Activated CD8-positive, alpha-beta T cell treated with anti-CD3 and anti-CD28 coated beads for 36 hours (primary cell): ENCODE measurements at regions not wholly inside any gene's neighbourhood (a gene's known extent, or its start where the extent isn't known, plus 50 kb on each side); places are given as distances from the start of the nearest gene placed in this dataset.
"Not testable (repeated sequence)": the region's sequence is repeated elsewhere in the genome, so short reads cannot be mapped to it uniquely, and the experiment has no call there.

Experiments
- ATAC-seq: fragments of 200-7000 bp; cut with Tn5 transposase; one replicate; pipeline ENCODE4 v1.10.0; 2021; ENCODE audit warnings: mild to moderate bottlenecking, moderate library complexity
- CTCF ChIA-PET: fragments of 350-600 bp; sonication (Branson Sonifier 250); formaldehyde crosslinking; loops from one replicate; lab custom pipeline; 2021; ENCODE audit warnings: antibody characterized with exemption; lab: Charles Lee
- POLR2A ChIA-PET: fragments of 350-600 bp; sonication (Branson Sonifier 250); formaldehyde crosslinking; loops from one replicate; lab custom pipeline; 2021; ENCODE audit warnings: antibody characterized with exemption; lab: Charles Lee
- DNase-seq: peaks from one replicate; pipeline ENCODE4 v3.0.0-alpha.2; 2020
- H3K27ac Mint-ChIP-seq: one replicate; pipeline ENCODE4 v1.8.0; 2021; ENCODE audit warnings: mild to moderate bottlenecking, mixed read lengths
- H3K27me3 Mint-ChIP-seq: one replicate; pipeline ENCODE4 v1.8.0; 2021; ENCODE audit warnings: mixed read lengths
- H3K36me3 Mint-ChIP-seq: one replicate; pipeline ENCODE4 v1.8.0; 2021; ENCODE audit warnings: low read depth, mixed read lengths
- H3K4me1 Mint-ChIP-seq: one replicate; pipeline ENCODE4 v1.8.0; 2021; ENCODE audit warnings: low read depth, mixed read lengths
- H3K4me3 Mint-ChIP-seq: one replicate; pipeline ENCODE4 v1.8.0; 2021; ENCODE audit warnings: mild to moderate bottlenecking, moderate library complexity, mixed read lengths
- H3K9me3 Mint-ChIP-seq: one replicate; pipeline ENCODE4 v1.8.0; 2021; ENCODE audit warnings: mixed read lengths
- intact Hi-C: fragments of 100-400 bp; cut with micrococcal nuclease; formaldehyde crosslinking; loops from one replicate; pipeline ENCODE4 v1.10.0; 2022
- TF ChIP-seq, protein P1 (sequence below): fragments of 200-600 bp; IDR thresholded peaks from one replicate; pipeline ENCODE4 v1.8.0; 2022; ENCODE audit warnings: antibody characterized with exemption, mild to moderate bottlenecking

- ChIA-PET POLR2A (no interaction called here), CTCF (no interaction called here)
- DNase-seq: no peak
- Mint-ChIP-seq H3K4me1 (no peaks in the 10 kb centered on the region), H3K27me3 (no peaks in the 10 kb centered on the region), H3K36me3 (no peaks in the 10 kb centered on the region), H3K9me3 (peaks cover 5% of the 10 kb centered on the region), H3K4me3 (no peak overlapping the region), H3K27ac (no peak overlapping the region)
- TF ChIP-seq, protein P1, sequence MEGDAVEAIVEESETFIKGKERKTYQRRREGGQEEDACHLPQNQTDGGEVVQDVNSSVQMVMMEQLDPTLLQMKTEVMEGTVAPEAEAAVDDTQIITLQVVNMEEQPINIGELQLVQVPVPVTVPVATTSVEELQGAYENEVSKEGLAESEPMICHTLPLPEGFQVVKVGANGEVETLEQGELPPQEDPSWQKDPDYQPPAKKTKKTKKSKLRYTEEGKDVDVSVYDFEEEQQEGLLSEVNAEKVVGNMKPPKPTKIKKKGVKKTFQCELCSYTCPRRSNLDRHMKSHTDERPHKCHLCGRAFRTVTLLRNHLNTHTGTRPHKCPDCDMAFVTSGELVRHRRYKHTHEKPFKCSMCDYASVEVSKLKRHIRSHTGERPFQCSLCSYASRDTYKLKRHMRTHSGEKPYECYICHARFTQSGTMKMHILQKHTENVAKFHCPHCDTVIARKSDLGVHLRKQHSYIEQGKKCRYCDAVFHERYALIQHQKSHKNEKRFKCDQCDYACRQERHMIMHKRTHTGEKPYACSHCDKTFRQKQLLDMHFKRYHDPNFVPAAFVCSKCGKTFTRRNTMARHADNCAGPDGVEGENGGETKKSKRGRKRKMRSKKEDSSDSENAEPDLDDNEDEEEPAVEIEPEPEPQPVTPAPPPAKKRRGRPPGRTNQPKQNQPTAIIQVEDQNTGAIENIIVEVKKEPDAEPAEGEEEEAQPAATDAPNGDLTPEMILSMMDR: no peak
- no peak for ATAC-seq
- intact Hi-C loops: no loop called here
Observed at GRCh38 chr4:32697281-32697814, 1977.2 kb downstream of the PCDH7 start.

DNA sequence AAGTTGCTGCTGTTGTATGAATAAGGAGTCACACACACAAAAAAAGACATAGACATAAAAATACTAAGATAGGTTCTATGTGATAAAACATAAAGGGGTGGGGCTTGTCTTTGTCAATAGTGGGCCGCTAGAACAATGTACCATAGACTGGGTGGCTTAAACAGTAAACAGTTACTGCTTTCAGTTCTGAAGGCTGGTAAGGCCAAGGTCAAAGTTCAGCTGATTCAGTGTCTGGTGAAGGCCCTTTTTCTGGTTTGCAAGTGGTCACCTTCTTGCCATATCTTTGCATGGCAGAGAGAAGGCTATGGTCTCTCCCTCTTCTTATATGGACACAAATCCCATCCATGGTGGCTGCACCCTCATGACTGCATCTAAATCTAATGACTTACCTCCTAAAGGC lies 1980.7 kb downstream of the PCDH7 start:
- Mint-ChIP-seq H3K27me3 (no peaks in the 10 kb centered on the region), H3K4me3 (no peak overlapping the region), H3K4me1 (no peaks in the 10 kb centered on the region), H3K27ac (no peak overlapping the region), H3K9me3 (no peaks in the 10 kb centered on the region), H3K36me3 (no peaks in the 10 kb centered on the region)
- intact Hi-C loops: no loop called here
- ChIA-PET CTCF (no interaction called here), POLR2A (no interaction called here)
- TF ChIP-seq, protein P1: no peak
- DNase-seq (no peak), ATAC-seq (no peak)

DNA sequence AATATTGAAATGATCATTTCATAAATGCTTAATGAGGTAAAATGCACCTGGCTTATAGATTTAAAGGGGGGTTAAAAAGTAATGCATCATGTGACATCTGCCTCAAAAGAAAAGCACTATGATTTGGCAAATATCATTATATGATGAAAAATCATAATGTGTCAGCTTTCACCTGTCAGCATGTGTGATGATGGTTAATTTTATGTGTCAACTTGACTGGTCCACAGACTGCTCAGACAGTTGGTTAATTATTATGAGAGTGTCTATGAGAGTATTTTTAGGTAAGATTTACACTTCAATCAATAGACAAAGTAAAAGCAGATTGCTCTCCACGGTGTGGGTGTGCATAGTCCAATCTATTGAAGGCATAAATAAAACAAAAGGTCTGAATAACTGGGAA lies 1986.7 kb downstream of the PCDH7 start:
- no peak for ATAC-seq
- Mint-ChIP-seq H3K36me3 (no peaks in the 10 kb centered on the region), H3K4me3 (no peak overlapping the region), H3K27me3 (no peaks in the 10 kb centered on the region), H3K27ac (no peak overlapping the region), H3K9me3 (peaks cover 13% of the 10 kb centered on the region), H3K4me1 (no peaks in the 10 kb centered on the region)
- ChIA-PET POLR2A (no interaction called here), CTCF (no interaction called here)
- TF ChIP-seq, protein P1: no peak
- no peak for DNase-seq
- intact Hi-C loops: no loop called here

- H3K27ac Mint-ChIP-seq, H3K4me3 Mint-ChIP-seq, H3K4me1 Mint-ChIP-seq, CTCF ChIA-PET, H3K36me3 Mint-ChIP-seq, DNase-seq, H3K27me3 Mint-ChIP-seq, intact Hi-C loops, POLR2A ChIA-PET, ATAC-seq: not testable (repeated sequence)
- peaks cover 15% of the 10 kb centered on the region for H3K9me3 Mint-ChIP-seq
Observed at GRCh38 chr4:32716090-32716620, 1996.0 kb downstream of the PCDH7 start.

DNA sequence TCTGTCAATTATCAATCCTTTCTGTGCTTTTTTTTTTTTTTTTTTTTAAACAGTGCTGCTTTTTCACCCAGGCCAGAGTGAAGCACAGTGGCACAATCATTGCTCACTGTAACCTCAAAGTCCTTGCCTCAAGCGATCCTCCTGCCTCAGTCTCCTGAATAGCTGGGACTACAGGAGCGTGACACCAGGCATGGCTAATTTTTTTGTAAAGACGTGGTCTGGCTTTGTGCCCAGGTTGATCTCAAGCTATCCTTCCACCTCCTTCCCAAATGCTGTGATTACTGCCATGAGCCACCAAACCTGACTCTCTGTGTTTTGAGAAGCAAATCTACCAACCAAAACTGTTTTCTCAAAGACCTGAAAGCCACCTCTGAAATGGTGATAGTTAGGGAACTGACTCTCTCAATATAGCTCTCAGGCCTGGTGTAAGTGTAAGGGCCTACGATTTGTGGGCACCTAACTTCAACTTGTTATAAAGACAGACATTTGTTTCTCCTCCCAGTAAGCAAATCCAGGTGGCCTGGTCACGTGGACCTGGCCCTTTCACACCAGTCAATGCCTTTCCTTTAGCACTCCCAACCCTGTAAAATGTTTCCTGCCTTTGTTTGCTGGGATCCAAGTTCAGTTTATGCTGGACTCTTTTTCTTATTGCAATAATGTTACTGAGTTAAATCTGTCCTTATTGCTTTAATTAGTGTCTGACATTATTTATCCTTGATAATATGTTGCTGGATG lies 2015.9 kb downstream of the PCDH7 start:
- no peaks in the 10 kb centered on the region for H3K27me3 Mint-ChIP-seq
- H3K36me3 Mint-ChIP-seq: no peaks in the 10 kb centered on the region
- ChIA-PET POLR2A (no interaction called here), CTCF (no interaction called here)
- DNase-seq: no peak
- H3K4me1 Mint-ChIP-seq: no peaks in the 10 kb centered on the region
- TF ChIP-seq, protein P1: no peak
- no peak overlapping the region for H3K4me3 Mint-ChIP-seq
- peaks cover 2% of the 10 kb centered on the region for H3K9me3 Mint-ChIP-seq
- no peak for ATAC-seq
- H3K27ac Mint-ChIP-seq: no peak overlapping the region
- intact Hi-C loops: no loop called here
